ENCODE measurements at regions not wholly inside any gene's neighbourhood (a gene's known extent, or its start where the extent isn't known, plus 50 kb on each side); places are given as distances from the start of the nearest gene placed in this dataset.

- H3K36me3 ChIP-seq: peaks cover 11 to 41% (median 32%) of the 10 kb centered on the region in 4 donors
- 75% methylated on average over 20 of the region's 25 CpGs for WGBS
- H3K9me3 ChIP-seq: no peaks in the 10 kb centered on the region
- DNase-seq (ENCODE audit: extremely low spot score): no peak
- TF ChIP-seq EP300 (IDR thresholded peaks at IDR 0.05) (no peak), CTCF (IDR thresholded peaks at IDR 0.05) (no peak), POLR2AphosphoS5 (IDR thresholded peaks at IDR 0.05) (no peak), POLR2A (IDR thresholded peaks at IDR 0.05; ENCODE audit: low read depth) (no peak)
- H3K4me3 ChIP-seq: no peak overlapping the region
- peaks cover 33 to 73% (median 63%) of the 10 kb centered on the region in 4 donors for H3K4me1 ChIP-seq
- H3K27ac ChIP-seq (replicated peaks in 1 of 4): peak overlapping the region in 3 of 4 donors; percentile 15 to 94 (median 90)
- no peaks in the 10 kb centered on the region for H3K27me3 ChIP-seq
- intact Hi-C loops (cut with DNase I): no loop called here
These were observed 341.8 kb downstream of the SEC14L1 start for GRCh38 chr17:77482375-77483127.

GRCh38 chr17:77483128-77483598, 342.4 kb downstream of the SEC14L1 start:
- peaks cover 16 to 47% (median 38%) of the 10 kb centered on the region in 4 donors for H3K36me3 ChIP-seq
- DNase-seq (ENCODE audit: extremely low spot score): no peak
- no peaks in the 10 kb centered on the region for H3K27me3 ChIP-seq
- H3K27ac ChIP-seq (replicated peaks in 1 of 4): peak overlapping the region; percentile 15 to 94 (median 54)
- H3K9me3 ChIP-seq: no peaks in the 10 kb centered on the region
- peaks cover 27 to 67% (median 57%) of the 10 kb centered on the region in 4 donors for H3K4me1 ChIP-seq
- TF ChIP-seq EP300 (IDR thresholded peaks at IDR 0.05) (no peak), POLR2A (IDR thresholded peaks at IDR 0.05; ENCODE audit: low read depth) (no peak), CTCF (IDR thresholded peaks at IDR 0.05) (no peak), POLR2AphosphoS5 (IDR thresholded peaks at IDR 0.05) (no peak)
- H3K4me3 ChIP-seq: no peak overlapping the region
- 79% methylated on average over 12 of the region's 12 CpGs for WGBS
- intact Hi-C loops (cut with DNase I): no loop called here

- no peak overlapping the region for H3K4me3 ChIP-seq
- peaks cover 19 to 67% (median 52%) of the 10 kb centered on the region in 4 donors for H3K4me1 ChIP-seq
- 95% methylated on average over 3 of the region's 3 CpGs for WGBS
- H3K27me3 ChIP-seq: no peaks in the 10 kb centered on the region
- H3K9me3 ChIP-seq: no peaks in the 10 kb centered on the region
- intact Hi-C loops (cut with DNase I): no loop called here
- peak overlapping the region in 1 of 4 donors; percentile 90 for H3K27ac ChIP-seq (replicated peaks in 1 of 4)
- H3K36me3 ChIP-seq: peaks cover 18 to 56% (median 47%) of the 10 kb centered on the region in 4 donors
- no peak for TF ChIP-seq EP300 (IDR thresholded peaks at IDR 0.05)
- no peak for DNase-seq (ENCODE audit: extremely low spot score)
These were observed 343.3 kb downstream of the SEC14L1 start for GRCh38 chr17:77484111-77484510.

- Histone ChIP-seq H3K36me3 (peaks cover 22 to 66% (median 56%) of the 10 kb centered on the region in 4 donors), H3K4me3 (no peak overlapping the region), H3K27me3 (no peaks in the 10 kb centered on the region), H3K9me3 (no peaks in the 10 kb centered on the region), H3K27ac (replicated peaks in 1 of 4) (peak overlapping the region in 1 of 4 donors; percentile 21), H3K4me1 (peaks cover 19 to 67% (median 52%) of the 10 kb centered on the region in 4 donors)
- intact Hi-C loops (cut with DNase I): no loop called here
- WGBS: 94% methylated on average over 5 of the region's 5 CpGs
- no peak for DNase-seq (ENCODE audit: extremely low spot score)
- TF ChIP-seq CTCF (IDR thresholded peaks at IDR 0.05): no peak
- TF ChIP-seq POLR2A (IDR thresholded peaks at IDR 0.05; ENCODE audit: low read depth): no peak
- no peak for TF ChIP-seq EP300 (IDR thresholded peaks at IDR 0.05)
- TF ChIP-seq POLR2AphosphoS5 (IDR thresholded peaks at IDR 0.05): no peak
These were observed 344.5 kb downstream of the SEC14L1 start for GRCh38 chr17:77485089-77485833.

GRCh38 chr17:77487211-77487629, 346.5 kb downstream of the SEC14L1 start:
- no peak for TF ChIP-seq CTCF (IDR thresholded peaks at IDR 0.05)
- TF ChIP-seq POLR2A (IDR thresholded peaks at IDR 0.05; ENCODE audit: low read depth): no peak
- TF ChIP-seq EP300 (IDR thresholded peaks at IDR 0.05): no peak
- no peak for TF ChIP-seq POLR2AphosphoS5 (IDR thresholded peaks at IDR 0.05)
- intact Hi-C loops (cut with DNase I): no loop called here
- H3K4me1 ChIP-seq: peaks cover 17 to 59% (median 41%) of the 10 kb centered on the region in 4 donors
- no peaks in the 10 kb centered on the region for H3K9me3 ChIP-seq
- H3K27ac ChIP-seq (replicated peaks in 1 of 4): peak overlapping the region in 2 of 4 donors; percentile 23 to 81
- no peak overlapping the region for H3K4me3 ChIP-seq
- H3K27me3 ChIP-seq: no peaks in the 10 kb centered on the region
- DNase-seq (ENCODE audit: extremely low spot score): no peak
- H3K36me3 ChIP-seq: peaks cover 30 to 79% (median 69%) of the 10 kb centered on the region in 4 donors
- no CpG with 5 or more reads among the region's 17 CpGs for WGBS
